Activated CD4-positive, alpha-beta T cell treated with anti-CD3 and anti-CD28 coated beads, Interleukin-2, amount 50 U/mL, for 1 hour (primary cell): ENCODE measurements at regions not wholly inside any gene's neighbourhood (a gene's known extent, or its start where the extent isn't known, plus 50 kb on each side); places are given as distances from the start of the nearest gene placed in this dataset.

Experiments
- DNase-seq: peaks from one replicate; pipeline ENCODE4 v3.0.0-alpha.2; 2020

DNA sequence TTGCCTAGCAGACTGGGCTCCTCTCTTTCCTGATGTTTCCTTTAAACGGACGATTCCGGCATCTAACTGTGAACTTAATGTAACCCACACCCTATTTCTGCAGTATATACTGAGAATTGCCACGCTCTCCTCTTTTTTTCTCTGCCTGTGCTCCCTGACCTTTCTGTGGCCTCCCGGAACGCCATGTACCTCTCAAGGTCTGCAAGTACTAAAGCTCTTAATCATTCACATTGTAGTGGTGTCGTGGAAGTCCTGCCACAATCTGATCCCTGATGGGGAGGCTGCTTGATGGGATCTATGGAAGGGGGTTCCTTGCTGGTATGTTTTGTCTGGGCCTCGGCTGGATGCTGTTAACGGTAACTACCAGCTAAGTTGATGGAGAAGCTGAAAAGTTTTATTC lies 302.9 kb upstream of the EPHA5 start:
- DNase-seq = no peak

DNA sequence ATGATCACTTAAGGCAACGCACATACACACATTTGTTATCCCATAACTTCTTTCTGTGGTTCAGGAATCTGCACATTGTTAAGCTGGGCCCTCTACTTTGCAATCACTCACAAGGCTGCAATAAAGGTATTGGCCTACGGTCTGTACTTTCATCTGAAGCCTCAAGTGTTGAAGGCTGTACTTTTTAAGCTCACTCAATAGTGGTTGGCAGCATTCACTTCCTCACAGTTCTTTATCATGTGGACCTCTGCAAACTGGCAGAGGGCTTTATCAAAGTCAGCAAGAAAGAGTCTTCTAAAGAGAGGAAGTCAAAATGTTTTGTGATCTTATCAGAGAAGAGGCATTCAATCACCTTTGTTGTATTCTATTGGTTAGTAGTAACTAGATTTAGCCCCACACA lies 301.4 kb upstream of the EPHA5 start:
- DNase-seq = no peak

DNA sequence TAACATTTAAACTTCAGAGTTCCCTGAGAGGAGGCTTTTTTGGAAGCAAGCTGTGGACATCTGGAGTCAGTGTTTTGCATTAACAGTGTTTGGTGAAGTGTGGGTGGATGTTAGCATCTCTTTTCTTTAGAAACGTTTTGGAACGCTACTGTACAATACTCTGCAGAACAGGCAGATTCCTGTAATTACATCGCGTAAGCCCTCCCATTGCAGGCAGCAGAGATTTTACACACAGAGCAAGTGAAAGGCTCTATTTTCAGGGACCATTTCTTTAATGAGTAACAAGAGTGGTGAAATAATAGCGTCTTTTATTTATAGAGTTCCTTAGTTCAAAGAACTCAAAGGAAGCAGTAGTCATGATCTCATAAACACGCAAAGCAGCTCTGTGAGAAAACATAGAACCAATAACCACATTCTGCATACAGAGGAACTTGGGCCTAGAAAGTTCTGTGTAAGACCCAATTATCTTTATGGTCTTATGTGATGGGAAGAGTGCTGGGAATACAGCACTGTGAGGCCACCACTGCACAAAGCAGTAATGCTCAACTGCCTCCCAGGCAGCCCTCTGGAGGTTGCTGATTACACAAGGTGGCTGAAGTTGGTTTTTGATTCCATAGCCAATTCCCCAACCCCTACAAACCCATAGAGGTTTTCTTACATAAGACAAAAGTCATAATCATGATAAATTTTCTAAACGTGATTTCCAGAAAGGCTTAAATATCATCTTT lies 298.7 kb upstream of the EPHA5 start:
- no peak for DNase-seq

DNA sequence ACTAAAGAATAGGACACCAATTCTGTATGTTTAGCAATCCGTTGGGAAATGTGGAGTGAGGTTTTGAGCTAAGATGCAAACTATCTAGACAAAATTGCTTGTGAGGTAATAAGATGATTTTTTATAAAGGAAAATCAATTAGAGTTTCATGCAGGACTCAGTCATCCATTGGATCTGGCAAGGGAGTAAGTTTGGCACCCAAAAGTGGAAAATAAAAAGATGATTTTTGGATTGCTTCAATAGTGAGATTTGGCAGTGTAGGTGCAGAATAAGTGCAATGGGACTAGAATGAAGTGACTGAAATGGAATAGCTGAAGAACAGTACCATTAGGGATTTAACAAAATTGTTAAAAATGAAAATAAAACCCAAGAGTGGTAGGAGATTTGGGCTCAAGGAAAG lies 290.5 kb upstream of the EPHA5 start:
- DNase-seq = no peak

DNA sequence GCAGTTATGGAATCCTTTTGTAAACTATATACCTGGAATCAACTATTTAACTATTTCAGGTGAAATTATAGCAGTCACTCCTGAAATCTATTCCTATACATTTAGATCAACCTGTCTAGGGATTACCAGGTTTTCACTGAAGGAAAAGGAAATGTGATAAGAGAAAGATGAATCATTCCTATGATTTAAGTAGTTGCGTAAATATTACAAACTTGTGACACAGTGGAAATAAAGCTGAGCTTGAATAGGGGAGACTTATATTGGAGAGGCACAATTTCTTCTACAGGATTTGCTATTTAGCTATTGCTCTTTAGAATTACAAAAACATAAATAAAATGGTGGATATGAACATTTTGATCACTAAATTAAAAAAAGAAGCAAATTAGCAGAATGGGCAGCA lies 284.1 kb upstream of the EPHA5 start:
- no peak for DNase-seq

DNA sequence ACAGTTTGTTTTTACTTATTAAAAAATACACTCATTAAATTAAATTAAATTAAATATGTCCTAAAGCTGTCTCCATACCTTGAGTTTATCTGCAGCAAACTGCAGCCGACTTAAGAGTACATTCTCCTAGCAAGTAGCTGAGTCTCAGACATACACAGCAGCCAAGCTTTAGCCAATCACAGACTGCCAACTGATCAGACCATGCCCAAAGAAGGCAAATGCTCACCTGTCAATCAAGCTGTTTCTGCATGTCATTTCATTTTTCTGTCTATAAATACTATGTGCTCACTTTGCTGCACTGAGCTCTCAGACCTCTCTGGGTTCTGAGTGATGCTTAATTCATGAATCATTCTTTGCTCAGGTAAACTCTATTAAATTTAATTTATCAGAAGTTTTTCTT lies 280.9 kb upstream of the EPHA5 start:
- DNase-seq = no peak

DNA sequence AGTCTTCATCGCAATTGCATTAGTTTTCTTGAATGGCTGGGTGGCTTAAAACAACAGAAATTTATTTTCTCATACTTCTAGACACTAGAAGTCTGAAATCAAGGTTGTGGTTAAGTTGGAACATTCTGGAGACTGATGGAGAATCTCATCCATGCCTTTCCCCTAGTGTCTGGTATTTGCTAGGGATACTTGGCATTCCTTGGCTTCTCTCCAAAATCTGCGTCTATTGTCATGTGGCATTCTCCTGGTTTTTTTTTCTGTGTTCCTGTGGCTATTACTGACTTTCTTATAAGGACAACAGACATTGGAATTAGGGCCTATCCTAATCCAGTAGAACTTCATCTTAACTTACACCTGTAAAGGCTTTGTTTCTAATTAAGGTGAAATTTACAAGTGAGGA lies 272.8 kb upstream of the EPHA5 start:
- no peak for DNase-seq

DNA sequence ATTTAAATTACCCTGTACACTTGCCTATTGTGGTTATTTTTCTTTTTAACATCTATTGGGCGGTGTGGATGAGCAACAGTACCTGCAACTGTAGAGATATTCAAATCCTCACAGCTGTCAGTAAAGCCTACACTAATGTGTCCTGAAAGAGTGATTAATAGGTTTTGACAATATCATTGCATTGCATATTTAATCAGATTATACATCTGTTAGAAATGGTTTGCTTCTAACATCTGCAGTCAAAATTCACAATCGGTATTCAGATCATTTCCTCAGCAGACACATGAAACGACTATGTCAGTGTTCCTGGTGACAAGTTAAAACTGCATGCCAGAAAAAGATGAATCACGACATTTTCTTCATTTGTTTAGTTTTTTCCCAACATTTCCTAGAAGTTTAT lies 254.6 kb upstream of the EPHA5 start:
- no peak for DNase-seq

DNA sequence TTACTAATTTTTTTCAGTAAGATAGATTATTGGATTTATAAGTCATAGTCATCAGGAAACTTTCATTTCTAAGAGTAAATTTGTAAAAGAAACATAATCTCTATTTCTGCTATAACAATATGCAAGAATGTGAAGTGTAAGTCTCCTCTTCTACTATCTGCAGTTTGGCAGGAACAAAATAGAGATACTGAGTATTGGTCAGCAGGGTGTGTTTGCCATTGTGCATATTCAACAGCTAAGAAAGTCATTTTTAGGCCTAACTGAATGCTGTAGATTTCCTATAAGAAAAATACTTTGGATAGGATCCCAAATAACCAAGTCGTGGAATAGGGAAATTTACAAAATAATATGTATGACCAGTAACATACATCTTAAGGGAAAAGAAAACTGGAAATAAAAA lies 253.3 kb upstream of the EPHA5 start:
- DNase-seq = no peak

DNA sequence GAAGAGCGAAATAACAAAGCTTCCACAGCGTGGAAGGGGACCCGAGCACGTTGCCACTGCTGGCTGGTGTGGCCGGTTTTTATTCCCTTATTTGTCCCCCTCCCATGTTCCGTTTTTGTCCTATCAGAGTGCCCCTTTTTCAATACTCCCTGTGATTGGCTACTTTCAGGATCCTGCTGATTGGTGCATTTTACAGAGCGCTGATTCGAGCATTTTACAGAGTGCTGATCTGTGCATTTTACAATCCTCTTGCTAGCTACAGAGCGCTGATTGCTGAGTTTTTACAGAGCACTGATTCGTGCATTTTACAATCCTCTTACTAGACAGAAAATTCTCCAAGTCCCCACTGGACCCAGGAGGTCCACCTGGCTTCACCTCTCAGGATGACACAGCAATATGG lies 250.9 kb upstream of the EPHA5 start:
- no peak for DNase-seq

DNA sequence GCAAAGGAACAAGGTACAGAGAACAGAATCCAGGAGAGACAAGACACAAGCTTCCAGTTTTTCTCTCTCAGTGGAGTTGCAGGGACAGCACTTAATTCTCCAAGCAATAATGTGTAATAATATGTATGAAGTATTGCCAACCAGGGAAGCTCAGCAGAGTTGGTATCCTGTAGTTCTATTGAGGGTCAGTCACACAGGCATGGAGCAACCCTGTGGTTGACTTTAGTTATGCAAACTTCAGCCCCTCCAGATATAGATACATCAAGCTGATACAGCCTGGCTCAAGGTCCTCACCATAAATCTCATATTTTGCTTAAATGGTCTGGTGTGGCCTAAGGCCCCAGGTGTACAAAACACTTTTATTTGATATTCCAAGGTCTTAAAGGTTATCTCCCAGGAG lies 248.6 kb upstream of the EPHA5 start:
- DNase-seq = no peak

DNA sequence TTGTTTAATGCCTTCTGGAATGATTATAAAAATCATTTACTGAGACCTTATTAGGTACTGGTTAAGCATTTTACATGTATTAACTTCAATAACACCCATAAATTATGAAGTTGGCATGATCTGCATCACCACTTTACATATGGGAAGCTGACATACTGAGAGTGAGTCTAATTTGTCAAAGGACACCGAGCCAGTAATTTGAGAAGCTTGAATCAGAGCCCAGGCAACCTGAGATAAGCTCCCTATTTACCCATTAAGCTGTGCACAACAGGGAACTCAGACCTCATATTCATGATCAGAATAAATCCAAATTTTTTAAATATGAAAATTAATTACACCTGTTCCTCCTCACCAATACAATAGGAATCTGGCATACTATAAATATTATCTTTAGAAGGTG lies 247.9 kb upstream of the EPHA5 start:
- DNase-seq = no peak

DNA sequence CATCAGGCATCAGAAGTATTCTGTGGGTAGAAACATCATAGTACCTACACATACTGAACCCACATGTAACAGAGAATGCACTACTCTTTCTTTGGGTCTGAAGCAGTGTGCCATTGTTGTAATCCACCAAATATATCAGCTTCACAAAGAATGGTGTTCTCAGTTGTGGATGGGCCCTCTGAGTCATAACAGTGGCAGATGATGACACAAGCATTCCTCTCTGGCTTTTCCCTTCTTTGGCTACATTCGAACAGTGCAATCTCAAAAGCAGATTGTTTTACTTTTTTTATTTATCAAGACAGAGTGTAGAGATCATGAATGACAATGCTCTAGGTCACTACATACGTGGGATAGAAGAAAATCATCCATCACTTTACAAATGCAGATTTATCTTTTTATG lies 247.2 kb upstream of the EPHA5 start:
- no peak for DNase-seq

DNA sequence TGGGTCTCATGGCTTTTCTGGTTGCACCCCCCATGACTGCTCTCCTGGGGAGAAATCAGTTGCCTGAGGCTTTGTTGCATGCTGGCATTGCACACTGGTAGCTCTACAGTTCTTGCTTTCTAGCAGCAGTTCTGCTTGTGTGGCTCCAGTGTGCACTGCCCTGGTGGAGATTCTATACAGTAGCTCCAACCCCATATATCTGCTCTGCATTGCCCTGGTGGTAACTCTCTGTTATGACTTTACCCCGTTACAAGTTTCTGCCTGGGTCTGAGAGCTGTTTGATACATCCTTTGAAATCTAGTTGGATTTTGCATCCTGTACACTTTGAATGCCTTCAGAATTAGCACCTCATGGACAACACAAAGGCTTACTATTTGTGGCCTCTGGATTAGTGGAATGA lies 241.4 kb upstream of the EPHA5 start:
- DNase-seq = no peak

DNA sequence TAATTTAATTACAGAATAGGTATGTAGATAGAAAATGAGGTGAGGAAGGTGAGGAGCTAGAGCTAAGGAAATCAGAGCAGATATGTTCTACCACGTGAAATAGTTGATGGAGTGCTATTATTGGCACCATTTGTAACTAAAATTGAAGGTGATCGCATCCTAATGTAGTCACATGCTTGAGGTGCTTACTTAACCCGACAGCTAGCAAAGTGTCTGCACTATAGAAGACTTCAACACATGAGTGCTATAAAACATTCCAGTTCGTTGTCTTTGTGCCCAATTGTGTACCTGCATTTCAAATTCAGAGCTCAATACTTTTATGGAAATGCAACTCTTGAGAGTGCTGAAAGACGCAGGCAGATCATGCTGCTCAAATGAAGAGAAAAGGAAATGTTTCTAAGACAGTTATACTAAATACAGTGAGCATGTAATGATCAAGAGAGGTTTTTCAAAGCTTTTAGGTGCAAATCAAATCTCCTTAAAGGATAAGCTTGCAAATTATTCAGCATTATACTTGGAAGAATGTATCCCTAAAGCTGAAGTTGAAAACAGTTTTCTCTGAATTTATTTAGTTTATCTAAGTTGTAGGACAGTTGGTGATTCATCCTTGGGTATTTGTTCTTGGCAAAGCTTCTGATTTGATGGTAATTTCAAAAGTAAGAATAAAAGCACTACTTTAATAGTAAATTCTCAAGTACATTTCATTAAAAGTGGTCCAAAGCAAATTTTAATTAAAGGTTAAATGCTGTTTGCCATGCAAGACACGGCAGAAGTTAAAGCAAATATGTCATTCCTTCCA lies 223.9 kb upstream of the EPHA5 start:
- no peak for DNase-seq

DNA sequence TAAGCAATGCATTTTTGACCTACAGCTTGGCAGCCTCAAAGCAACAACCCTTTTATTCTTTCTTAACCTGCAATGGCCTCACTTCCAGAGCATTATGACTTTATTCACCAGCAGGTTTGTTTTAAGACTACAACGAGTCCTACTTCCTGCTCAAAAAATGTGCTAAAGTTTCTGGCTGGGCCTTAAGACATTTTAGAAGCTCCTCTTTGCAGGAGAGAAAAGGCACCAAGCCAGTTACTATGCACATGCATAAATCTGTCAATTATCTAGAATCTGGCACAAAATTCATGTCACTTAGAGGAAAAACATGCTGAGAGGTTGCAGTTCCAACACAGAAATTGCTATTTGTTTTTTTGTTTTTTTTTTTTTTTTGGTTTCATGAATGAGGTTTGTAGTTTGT lies 223.0 kb upstream of the EPHA5 start:
- DNase-seq = no peak

DNA sequence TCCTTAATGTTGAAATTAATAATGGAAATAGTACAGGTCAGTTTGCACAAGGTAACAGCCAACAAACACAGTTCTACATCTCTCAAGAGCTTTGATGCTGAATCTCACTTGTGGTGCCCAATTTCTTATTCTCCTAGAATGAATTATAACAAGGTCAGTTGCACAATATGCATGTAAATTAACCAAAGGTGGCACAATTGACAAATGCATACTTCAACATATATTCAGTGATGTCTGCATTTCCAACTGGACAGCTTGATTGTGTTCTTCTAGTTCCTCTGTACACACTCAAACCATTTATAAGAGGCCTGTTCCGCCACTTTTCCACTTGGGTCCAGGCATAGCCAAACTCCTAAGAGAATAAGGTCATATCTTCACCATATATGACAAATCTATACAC lies 210.3 kb upstream of the EPHA5 start:
- no peak for DNase-seq

DNA sequence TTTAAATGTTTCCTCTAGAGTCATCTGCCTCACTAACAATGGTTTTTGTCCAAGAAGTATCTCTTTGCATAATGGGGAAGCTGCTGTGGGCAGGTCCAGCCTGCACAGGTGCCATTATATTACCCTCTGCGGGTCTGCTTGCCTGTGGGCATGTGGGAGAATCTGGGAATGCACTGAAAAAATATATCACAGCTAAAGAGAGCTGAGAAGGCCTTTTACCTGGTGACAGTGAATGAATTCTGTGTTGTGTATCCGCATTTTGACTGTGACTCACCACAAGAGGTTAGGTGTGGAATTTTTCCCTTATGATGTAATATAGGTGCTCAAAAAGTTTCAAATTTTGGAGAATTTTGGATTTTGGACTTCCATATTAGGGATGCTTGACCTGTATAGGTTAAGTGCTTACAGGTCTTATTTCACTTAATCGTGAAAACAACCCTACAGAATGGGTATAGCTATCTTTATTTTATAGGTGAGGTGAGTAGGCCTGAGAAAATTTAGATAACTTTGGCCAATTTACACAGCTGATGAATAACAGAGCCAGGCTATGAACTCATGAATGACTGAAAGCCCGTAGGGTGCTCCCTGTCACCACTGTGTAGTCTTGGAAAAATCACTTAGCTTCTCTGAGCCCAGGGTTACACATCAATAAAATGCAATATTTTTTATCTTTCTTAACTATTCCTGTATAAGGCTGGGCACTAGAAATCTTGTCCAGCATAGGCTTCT lies 198.0 kb upstream of the EPHA5 start:
- DNase-seq = no peak

DNA sequence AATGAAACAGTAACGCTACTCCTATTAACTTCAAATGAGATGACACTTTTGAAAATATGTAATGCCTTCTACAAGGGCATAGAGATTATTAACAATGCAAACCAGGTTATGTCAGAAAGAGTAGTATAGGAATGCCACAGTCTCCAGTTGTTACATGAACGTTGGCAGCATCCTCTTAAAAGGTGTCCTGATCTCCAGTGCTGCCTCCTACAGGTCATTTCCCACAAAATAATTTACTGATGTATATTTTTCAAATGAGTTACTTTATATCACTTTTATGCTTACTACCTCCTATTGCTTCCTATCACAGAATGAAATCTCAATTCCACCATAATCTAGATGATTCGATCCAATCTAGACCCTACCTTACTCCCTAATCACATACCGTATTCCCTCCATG lies 195.2 kb upstream of the EPHA5 start:
- no peak for DNase-seq

DNA sequence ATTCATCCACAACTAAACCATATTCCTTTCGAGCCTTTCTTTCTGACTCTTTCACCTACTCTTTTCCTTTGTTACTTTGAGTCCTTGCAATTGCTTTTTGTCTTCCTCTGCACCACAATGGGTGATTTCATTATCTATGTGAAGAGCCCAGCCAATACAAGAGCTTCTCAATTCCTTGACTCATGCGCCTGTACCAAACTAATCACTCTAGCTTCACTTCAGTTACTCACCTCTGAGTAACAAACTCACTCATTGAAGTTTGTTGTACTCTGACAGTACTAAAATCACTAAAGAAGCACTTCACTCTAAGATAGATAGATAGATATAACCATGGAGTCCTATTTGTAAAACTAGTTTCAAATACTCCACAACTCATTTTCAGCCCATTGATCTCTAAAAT lies 191.7 kb upstream of the EPHA5 start:
- no peak for DNase-seq

DNA sequence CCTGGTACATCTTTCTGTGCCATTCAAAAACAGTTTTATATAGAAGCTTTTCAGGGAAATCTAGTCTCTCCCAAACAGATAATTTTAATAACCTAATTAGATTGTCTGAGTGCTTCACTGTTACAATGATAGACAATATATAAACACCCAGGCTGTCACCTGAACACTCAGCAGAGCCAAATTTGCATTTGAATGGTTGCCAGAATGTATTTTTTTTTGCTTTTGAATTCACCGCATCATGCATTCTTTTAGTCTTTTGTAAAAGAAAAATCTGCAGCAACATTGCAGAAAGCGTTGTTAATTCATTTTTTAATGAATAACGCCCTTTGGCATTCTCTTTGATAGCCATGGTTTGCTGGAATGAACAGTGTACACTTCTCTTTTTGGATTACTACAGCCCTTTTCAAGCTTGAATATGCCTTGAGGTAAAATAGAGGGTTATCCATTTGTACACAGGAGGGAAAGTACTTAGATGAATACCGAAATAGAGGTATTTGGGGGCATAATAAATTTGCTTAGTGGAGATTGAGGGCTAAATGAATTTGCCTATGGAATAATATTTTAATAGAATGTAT lies 175.0 kb upstream of the EPHA5 start:
- DNase-seq = no peak

DNA sequence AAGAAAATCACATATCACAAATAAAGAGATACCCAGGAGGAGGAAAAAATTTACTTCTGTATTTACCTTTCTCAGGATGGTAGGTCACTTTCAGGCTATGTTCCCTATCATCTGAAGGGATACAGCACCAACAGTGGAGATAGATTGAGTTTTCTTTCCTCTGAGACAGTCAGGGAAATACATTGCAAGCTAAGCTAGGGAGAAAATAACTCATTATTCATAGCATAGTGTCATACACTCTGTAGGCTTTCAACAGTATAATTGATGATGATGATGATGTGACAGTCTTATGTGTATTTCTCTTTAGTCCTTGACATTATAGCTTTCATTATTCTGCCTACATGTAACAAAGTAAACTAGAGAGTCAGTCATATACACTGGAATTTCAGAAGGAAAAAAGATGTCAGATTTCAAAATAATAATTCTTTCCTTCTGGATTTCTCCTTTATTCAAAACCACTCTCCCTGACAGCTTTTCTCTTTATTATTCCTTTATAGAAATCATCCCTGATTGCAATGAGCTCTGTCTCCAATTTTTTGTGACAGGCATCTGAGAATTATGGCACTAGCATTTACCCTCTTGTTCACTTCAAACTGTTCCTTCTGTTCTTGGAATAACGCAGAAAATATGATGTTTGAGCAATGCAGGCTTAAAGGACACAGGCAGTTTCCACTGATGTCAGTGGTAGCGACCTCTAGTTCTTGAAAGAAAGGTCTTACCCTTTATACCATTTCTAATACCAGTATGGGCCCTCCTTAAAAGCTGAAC lies 169.1 kb upstream of the EPHA5 start:
- DNase-seq = no peak

DNA sequence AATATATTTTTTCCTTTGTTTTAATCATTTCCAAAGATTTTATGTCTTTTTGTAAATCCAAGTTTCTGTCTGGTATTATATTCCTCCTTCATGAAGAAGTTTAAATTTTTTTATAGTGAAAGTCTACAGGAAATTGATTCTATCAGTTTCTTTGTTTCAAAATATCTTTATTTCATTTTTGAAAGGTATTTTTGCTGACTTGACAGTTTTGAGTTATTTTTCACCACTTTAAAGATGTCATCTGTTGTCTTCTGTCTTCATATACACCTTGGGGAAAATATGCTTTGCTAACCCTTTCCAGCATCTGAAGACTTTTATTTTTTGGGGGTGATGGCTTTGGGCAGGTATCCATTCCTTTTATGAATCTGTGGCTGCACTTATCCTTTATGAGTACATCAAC lies 164.4 kb upstream of the EPHA5 start:
- no peak for DNase-seq
